ENCODE measurements at regions not wholly inside any gene's neighbourhood (a gene's known extent, or its start where the extent isn't known, plus 50 kb on each side); places are given as distances from the start of the nearest gene placed in this dataset.

- TF ChIP-seq CTCF (conservative IDR thresholded peaks at IDR 0.05; ENCODE audit: low read depth, low read length) (no peak), EZH2phosphoT487 (IDR thresholded peaks at IDR 0.05; ENCODE audit: borderline replicate concordance, low read length) (no peak)
Observed at GRCh38 chr5:98992552-98992951, 63.7 kb upstream of the CHD1 start.

Data from PC-3 (cell line).